ENCODE measurements at regions not wholly inside any gene's neighbourhood (a gene's known extent, or its start where the extent isn't known, plus 50 kb on each side); places are given as distances from the start of the nearest gene placed in this dataset.

- DNase-seq (ENCODE audit: low read depth, low spot score), result no peak
Measured at GRCh38 chr4:128358231-128358912, 70.8 kb upstream of the PGRMC2 start.

- no peak for DNase-seq (ENCODE audit: low read depth, low spot score)
Measured at GRCh38 chr4:128357286-128357685, 69.7 kb upstream of the PGRMC2 start.

GRCh38 chr4:128355305-128355704, 67.7 kb upstream of the PGRMC2 start:
- peak; percentile 37 for DNase-seq (ENCODE audit: low read depth, low spot score)

GRCh38 chr4:128354205-128354821, 66.7 kb upstream of the PGRMC2 start:
- DNase-seq (ENCODE audit: low read depth, low spot score), result no peak

GRCh38 chr4:128353791-128354190, 66.2 kb upstream of the PGRMC2 start:
- DNase-seq (ENCODE audit: low read depth, low spot score), result no peak

GRCh38 chr4:128351502-128351901, 63.9 kb upstream of the PGRMC2 start:
- no peak for DNase-seq (ENCODE audit: low read depth, low spot score)

DNA sequence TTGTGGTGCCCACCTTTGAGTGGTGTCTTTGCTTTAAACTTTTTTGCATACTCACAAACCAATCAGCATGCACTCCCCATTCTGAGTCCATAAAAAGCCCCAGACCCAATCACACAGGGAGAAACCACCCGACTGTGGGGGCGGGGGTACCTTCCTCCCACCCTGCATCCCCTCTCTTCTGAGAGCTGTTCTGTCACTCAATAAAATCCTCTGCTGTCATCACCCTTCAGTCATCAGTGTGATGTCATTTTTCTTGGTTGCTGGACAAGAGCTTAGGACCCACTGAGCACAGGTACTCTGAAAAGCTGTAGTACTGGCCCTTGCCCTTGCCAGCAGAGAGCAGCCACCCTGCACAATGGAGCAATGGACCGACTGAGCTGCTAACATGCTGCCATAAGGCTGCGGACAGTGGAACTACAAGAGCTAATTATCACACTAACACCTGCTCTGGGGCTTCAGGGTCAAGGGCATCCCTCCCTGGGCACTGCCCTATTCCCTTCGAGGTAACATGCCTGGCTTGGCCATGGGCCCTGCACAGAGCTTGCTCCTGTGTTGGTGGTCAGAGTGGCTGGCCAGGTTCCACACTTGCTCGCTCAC, 62.9 kb upstream of the PGRMC2 start:
- no peak for DNase-seq (ENCODE audit: low read depth, low spot score)

- DNase-seq (ENCODE audit: low read depth, low spot score), result no peak
Measured at GRCh38 chr4:128349921-128350320, 62.3 kb upstream of the PGRMC2 start.

DNA sequence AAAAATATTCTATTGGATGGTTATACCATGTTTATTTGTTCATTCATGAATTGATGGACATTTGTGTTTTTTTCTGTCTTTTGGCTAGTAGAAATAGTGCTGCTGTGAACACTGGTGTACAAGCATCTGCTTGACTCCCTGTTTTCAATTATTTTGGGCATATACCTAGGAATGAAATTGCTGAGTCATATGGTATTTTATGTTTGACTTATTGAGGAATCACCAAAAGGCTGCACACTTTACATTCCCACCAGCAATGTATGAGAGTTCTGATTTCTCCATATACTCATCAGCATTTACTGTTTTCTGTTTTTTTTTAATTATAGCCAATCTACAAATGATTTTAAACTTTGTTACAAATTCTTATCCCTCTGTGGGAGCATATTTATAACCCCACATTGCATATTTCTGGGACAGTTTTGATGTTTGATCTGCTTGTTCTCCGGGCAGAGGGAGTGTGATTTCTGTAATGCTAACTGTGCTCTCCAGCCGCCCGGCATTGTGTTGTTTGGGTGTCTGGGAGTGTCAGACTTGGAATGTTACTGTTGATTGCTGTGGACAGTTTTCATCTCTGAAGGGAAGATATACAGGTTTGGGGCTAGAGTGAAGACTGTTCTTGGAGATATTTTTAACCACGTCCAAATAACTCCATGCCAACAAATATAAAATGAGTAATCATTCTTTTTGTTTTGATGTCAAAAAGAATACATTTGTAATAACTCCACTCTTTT, 60.5 kb upstream of the PGRMC2 start:
- DNase-seq (ENCODE audit: low read depth, low spot score), result no peak

GRCh38 chr4:128347175-128347868, 59.7 kb upstream of the PGRMC2 start:
- DNase-seq (ENCODE audit: low read depth, low spot score), result no peak

DNA sequence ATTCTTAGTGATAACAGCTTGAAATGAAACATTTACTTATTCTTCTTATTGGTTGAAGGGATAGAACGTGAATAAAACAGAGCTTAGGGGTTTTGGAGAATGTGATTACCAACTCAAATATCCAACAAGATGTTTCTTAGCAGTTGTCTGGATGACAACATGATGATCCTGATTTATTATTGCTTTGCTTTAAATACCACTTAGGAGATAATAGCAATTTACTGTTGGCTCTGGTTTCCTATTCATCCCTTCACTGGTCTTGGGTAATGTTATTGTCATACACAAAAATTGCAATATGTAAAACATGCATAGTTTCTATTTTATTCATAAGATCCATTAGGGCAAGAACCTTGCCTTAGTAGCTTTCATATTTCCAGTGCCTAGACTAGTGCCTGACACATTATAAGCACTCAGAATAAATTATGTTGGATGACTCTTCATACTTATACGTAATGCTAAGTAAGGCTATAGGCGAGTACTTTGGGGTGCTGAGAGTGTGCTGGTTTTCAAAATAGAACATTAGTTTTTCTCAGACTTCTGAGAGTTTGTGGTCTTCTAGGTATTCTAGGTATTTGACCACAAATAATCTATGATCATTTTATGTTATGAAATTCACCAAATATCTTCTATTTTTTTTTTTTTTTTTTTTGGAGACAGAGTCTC, 58.6 kb upstream of the PGRMC2 start:
- no peak for DNase-seq (ENCODE audit: low read depth, low spot score)

DNA sequence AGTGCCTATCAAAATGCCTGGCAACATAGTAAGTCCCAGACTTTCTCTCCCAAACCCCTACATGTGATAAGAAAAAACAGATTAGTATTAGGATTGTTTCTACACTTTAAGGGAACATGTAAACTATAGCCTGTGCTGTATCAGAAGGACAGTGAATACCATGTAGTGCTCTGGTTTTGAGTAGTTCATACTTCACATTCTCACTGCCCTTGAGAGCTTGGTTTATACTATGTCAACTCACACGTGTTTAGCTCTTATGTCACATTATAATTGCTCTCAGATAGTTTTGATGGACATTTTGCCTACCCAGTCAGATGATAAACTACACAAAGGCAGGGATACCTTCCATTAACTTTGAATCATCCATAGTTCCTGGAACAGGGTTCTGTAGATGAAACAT, 58.0 kb upstream of the PGRMC2 start:
- DNase-seq (ENCODE audit: low read depth, low spot score), result no peak

DNA sequence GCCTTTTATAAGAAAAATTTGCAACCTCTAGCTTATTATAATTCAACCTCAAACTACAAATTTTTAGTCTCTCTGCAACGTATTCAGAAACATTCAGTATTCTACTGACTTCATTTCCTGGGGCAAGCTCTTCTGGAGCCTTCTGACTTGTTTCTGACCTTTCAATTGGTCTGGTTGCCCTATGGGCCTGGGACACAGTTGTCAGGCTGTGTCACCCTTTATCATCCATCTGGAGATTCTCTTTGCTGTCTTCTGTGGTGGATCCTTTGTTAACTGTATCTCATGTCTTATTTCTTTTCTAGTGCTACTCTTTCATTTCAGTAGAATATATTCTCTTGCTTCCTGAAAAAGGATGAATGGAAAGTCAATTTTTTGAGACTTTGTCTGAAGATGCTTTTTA, 55.1 kb upstream of the PGRMC2 start:
- no peak for DNase-seq (ENCODE audit: low read depth, low spot score)

DNA sequence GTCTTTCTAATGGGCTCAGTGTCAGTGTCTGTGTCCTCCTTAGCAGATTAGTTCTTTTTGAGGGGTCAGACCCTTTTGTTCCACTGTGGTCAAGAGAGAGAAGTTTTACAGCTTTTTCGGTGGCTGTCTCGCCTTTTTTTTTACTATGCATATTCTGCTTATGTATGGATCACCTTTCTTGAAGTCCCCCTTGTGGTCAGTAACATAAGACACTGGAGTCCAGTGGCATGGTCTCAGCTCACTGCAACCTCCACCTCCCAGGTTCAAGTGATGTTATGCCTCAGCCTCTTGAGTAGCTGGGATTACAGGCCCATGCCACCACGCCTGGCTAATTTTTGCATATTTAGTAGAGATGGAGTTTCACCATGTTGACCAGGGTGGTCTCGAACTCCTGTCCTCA, 54.0 kb upstream of the PGRMC2 start:
- DNase-seq (ENCODE audit: low read depth, low spot score), result no peak

DNA sequence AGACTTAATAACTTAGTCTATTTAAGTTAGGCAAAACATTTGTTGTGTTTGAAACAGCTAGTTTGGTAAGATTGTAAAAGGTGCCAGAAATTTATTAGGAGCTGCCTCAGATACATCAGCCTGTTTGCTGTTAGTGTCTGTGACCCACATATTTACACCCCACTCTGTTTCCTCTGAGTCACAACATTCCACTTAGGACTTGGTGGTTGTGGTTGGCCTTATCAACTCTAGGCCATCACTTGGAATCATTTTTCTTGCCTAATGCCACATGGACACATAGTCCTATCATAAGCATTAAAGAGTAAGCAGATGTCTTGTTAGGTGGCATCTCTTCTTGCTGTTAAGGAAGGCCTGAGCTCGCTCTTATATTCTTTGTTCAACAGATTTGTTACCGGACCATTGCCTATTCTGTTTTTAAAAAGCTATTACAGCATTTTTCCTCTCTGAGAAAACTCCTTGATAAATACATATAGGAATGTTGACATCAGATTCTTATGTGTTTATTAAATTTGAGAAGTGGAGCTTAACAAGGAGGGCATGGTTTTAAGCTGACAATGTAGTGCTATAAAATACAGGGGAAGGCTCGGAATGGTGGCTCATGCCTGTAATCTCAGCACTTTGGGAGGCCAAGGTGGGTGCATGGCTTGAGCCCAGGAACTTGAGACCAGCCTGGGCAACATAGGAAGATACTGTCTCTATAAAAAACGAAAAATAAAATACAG, 51.2 kb upstream of the PGRMC2 start:
- no peak for DNase-seq (ENCODE audit: low read depth, low spot score)

DNA sequence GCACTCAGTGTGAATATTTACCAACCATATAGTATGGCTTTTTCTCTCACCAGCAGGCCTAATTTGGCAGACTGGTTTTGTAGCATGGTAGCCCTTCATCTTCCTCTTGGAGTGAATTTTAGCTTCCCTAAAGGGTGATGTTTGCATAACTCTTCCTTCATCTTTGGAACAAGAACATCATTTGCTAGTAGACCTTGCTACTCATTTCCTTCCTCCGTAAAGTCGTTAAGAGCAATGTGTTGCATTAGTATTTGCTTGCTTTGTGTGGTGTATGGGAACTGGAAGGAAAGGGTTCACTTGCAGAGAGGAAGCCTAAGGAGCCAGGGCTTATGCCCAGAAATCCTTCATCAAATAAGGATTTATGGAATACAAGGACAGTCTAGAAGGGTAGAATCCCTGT, 50.2 kb upstream of the PGRMC2 start:
- no peak for DNase-seq (ENCODE audit: low read depth, low spot score)

Measured in ELF-1 (cell line).